Gastroesophageal sphincter (tissue), 3 donors: ENCODE measurements at regions not wholly inside any gene's neighbourhood (a gene's known extent, or its start where the extent isn't known, plus 50 kb on each side); places are given as distances from the start of the nearest gene placed in this dataset.

Experiments
- CTCF ChIP-seq, 4 experiments: fragments of 200-600 bp in 2 of 4; fragments of 450-650 bp in 2 of 4; sonication (generic) in 1 of 4; IDR thresholded peaks; one replicate each; pipeline ENCODE4 v1.5.1; 2017 to 2019; ENCODE audit warnings: antibody characterized with exemption in 4 of 4, mild to moderate bottlenecking in 2 of 4, moderate library complexity in 2 of 4
- EP300 ChIP-seq: sonication (generic); formaldehyde crosslinking; IDR thresholded peaks from one replicate; pipeline ENCODE4 v1.6.1; 2017; ENCODE audit warnings: antibody characterized with exemption, mild to moderate bottlenecking

- TF ChIP-seq CTCF (IDR thresholded peaks at IDR 0.05) (no peak), EP300 (no peak)
Observed at GRCh38 chr20:21022925-21023324, 83.2 kb downstream of the LINC00237 start.
